SKM-1 treated with dmso at 0.1 percent for 144 hours (cell line): ENCODE measurements at regions not wholly inside any gene's neighbourhood (a gene's known extent, or its start where the extent isn't known, plus 50 kb on each side); places are given as distances from the start of the nearest gene placed in this dataset.
A peak's percentile ranks its signal among the peaks of the same experiment; 100 is the strongest.
"Not testable (repeated sequence)": the region's sequence is repeated elsewhere in the genome, so short reads cannot be mapped to it uniquely, and the experiment has no call there.

Source experiments
- DNase-seq: peaks from one replicate; lab custom pipeline; 2025; ENCODE audit not compliant: unreplicated experiment; lab: John Stamatoyannopoulos, UW

DNA sequence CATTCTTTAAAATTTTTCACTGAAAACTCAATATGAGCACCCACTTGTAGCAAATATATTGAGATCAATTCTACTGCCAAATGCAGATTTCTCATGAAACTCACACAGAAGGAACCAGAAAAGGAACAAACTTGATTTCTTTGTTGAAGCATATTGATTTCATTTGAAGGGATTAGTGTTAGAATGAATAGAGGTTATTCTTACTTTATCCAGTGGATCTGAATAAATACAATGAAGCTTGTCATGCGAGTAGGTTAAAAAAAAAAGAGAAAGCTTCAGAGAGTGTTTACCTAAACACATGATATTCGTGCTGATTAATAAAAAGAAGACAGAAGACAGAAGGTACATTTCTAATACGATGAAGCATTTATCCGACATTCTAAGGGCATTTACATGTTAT is 226.7 kb upstream of the ZSWIM2 start:
- DNase-seq = no peak

DNA sequence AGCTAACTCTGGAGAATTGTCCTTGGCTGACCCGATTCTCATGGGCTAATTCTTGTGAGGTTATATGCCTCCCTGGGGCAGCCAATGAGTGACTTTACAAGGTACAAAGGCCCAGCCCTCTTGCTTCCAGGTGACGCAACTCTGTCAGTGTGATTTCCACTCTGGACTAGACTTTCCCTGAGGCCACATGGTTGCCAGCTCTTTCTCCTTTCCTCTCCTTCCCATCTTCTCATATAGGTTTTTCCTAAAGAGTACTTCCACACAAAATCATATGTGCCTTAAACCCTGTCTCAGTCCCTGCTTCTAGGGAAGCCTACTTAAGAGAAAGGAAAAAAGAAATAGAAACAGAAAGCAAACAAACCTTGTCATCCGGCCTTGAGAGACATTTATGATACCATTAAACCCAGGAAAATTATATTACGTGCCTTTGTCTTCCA is 226.2 kb upstream of the ZSWIM2 start:
- DNase-seq = no peak

DNA sequence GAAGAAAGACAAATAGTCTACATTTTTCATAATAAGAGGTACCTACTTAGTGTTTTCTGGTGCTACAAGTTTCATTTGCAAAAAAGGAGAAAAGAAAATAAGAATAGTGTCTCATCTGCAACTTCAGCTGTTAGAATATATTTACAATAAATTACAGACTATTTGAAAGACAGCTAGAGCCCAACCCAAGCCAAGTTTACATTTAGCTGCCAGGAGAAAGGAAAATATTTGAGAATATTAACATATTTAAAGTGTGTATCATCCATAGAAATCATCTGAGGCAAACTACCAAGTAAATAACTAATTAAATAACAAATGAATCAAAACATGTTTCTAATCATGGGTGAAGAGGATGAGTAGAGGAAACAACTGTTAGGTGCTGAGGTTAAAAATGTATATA is 209.2 kb upstream of the ZSWIM2 start:
- no peak for DNase-seq

DNA sequence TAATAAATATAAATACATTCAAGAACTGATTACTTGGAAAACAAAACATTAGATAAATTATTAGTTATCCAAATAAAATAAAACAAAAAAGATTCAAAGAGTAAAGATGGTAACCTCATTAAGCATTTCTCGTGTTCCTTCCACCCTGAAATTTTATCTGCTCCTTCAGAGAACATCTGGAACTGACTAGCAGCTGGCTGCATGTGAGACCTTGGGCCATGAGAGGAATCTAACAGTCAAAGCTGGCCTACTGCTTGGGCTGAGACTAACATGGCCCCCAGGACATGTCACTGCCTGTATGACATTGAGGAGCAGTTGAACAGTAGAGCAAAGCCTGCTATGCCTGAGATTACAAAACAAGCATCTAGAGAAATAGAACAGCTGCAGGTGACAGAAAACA is 208.5 kb upstream of the ZSWIM2 start:
- no peak for DNase-seq

DNA sequence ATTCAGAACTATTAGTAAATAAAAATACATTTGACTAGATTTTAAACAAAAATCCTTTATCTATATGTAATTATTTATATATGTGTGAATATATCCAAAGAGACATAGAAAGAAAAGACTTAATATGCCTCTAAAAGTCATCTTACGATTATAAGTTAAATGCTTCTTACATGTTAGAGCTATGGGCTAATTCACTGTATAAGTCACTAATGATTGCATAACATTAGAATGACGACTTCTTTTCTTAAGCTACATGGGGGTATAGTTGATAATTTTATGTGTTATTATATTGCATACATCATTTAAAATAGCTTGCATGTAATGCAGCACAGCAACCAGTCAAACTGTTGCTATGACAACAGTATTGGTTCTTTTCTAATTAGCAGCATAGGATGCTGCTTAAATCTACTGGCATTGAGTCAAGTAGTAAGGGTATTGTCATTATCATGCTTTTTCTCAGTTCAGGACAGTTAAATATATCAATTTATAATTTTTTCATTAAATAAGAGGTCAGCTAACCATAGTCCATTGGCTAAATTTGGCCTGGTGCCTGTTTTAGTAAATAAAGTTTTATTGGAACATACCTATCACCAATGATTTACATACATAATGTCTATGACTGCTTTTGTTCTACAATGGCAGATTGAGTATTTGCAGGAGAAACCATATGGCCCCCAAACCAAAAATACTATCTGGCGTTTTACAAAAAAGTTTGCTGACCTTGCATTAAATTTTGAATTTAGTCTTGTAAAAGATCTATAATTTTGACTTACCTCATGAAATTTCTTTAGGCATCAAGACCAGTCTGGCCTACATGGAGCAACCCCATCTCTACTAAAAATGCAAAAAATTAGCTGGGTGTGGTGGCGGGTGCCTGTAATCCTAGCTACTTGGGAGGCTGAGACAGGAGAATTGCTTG is 207.7 kb upstream of the ZSWIM2 start:
- no peak for DNase-seq

DNA sequence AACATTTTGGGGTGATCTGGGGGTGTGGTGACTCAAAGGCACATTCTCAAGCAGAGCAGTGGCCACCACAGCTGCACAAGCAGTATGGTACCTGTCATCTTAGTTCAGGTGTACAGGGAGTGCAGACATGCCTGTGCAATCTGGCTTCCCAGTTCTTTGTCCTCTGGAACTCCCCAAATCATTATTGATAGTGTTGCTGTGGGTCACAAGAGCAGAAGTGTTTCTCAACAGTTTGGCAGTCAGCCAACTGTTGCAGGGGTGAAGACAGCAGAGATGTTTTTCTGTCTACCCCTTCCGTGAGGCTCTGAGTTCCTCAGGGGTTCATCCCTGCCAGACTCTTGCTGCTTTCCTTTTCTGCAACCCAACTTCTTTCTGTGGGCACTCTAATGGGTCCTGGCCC is 206.5 kb upstream of the ZSWIM2 start:
- DNase-seq = peak; percentile 42

DNA sequence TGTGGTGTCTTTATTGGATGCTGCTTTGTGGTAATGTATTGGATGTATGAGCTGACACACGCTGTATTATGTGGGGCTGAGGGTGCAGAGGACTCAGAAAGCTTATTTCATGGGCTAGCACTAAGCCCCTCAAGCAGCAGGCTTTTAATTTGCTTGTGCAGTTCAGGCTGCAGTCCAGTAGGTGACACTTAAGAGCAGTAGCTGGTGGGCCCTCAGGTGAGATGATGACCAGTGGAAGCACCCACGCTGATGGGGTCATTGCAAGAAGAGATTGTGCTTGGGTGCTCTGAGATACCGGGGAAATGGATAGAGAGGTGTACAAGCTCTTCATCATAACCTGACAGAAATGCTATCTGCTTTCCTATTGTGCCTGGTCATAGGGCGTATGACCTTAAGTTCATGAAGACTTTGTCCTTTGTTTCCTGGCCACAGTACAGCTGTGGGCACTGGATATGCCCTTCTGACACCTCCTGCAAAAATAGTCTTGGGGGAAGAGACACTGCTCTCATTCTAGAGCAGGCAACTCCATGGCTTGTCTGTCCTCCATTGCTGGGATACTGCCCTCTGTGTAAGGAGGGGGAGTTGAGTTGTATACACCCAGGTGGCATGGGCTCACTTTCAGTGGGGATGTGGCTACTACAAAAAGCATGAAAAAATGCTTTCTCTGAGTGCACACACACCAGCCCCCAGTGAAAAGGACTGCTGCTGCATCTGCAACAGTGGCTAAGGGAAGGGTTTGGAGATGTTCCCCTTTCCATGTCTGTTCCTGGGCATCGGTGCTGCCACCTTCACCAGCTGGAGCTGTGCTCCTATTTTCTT is 205.7 kb upstream of the ZSWIM2 start:
- DNase-seq = no peak

DNA sequence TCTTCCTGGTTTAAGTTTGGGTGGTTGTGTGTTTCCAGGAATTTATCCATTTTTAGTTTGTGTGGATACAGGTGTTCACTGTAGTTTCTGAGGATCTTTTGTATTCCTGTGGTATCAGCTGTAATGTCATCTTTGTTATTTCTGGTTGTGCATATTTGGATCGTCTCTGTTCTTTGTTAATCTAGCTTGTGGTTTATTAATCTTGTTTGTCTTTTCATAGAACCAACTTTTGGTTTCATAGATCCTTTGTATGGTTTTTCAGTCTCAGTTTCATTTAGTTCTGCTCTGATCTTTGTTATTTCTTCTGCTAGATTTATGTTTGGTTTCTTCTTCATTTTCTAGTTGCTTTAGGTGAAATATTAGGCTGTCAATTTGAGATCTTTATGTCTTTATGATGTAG is 202.4 kb upstream of the ZSWIM2 start:
- DNase-seq = no peak

DNA sequence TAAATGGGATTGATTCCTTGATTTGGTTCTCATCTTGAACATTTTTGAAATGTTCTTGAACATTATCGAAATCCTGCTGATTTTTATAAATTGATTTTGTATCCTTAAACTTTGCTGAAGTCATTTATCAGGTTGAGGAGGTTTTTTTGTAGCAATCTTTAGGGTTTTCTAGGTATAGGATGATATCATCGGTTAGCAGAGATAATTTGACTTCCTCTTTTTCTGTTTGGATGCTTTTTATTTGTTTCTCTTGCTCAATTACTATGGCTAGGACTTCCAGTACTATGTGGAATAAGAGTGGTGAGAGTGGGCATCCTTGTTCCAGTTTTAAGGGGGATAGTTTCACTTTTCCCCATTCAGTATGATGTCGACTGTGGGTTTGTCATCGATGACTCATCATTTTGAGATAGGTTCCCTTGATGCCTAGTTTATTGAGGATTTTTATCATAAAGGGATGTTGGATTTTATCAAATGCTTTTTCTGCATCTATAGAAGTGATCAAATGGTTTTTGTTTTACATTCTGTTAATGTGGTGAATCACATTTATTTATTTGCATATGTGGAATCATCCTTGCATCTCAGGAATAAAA is 201.5 kb upstream of the ZSWIM2 start:
- no peak for DNase-seq

DNA sequence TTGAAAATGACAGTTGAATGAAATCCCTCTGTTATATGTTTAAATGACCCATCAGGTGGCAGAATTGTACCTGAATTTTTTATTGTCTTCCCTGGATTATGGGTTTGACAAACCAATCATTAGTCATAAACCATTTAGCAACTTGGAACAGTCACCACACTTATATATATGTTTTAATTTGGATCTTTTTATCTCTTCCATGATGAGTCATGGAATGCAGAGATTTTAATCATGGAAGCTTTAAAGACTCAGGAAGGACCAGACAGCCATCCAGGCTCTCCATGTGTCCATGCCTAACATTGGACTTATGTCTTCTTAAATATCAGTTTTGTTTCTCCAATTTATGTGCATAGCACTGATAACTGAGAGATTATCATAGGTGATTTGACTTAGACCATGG is 188.3 kb upstream of the ZSWIM2 start:
- no peak for DNase-seq

DNA sequence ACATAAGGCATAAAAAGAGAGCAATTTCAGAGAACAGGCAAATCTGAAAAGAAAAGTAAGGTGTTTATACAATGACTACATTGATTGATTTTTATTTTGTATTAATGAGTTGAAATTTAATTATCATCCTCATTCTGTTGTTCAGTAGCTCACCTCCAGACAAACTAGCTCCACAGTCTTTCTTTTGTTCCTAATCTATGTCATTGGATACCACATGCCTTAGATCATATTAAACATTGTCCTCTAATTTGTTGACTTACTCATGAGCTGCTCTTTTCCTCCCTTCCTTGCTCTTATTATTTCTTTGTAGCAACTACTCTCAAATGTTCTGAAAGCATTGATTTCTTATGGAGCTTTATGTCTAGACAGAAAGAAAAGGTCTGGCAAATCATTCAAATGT is 185.5 kb upstream of the ZSWIM2 start:
- DNase-seq = no peak

DNA sequence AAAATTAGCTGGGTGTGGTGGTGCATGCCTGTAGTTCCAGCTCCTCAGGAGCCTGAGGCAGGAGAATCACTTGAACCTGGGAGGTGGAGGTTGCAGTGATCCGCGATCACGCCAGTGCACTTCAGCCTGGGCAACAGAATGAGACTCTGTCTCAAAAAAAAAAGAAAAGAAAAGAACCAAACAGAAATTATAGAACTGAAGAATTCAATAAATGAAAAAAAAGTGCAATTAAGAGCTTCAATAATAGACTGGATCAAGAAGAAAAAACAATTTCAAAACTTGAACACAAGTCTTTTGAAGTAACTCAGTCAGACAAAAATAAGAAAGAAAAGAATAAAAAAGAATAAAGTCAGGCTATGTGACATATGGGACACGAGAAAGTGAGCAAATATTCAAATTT is 175.8 kb upstream of the ZSWIM2 start:
- DNase-seq = no peak

DNA sequence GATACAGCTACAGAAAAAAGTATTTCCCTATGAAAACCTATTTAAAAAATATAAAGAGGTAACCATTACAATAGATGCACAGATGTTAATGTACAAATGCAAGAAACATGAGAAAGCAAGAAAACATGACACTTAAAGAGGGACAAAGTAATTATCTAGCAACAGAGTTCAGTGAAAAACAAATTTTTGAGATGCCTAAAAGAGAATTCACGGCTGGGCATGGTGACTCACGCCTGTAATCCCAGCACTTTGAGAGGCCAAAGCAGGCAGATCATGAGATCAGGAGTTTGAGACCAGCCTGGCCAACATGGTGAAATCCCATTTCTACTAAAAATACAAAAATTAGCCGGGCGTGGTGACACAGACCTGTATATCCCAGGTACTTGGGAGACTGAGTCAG is 175.0 kb upstream of the ZSWIM2 start:
- DNase-seq = not testable (repeated sequence)

DNA sequence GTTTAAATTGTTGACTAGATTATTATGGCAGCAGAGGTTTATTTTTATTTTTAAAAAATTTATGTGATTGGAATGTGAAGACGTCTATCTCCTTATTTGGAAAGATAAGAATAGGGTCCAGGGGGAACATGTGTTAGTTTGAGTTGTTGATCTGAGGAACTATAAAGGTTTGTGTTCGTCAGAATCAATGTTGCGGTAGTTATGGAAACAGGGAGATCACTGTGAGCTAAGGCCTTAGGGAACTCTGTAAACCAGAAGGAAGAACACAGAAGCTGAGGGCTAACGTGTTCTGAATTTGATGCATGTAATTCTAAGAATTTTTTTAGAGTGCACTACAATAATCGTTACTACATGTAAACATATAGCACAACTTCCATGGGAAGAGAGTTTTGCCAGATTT is 168.5 kb upstream of the ZSWIM2 start:
- no peak for DNase-seq

DNA sequence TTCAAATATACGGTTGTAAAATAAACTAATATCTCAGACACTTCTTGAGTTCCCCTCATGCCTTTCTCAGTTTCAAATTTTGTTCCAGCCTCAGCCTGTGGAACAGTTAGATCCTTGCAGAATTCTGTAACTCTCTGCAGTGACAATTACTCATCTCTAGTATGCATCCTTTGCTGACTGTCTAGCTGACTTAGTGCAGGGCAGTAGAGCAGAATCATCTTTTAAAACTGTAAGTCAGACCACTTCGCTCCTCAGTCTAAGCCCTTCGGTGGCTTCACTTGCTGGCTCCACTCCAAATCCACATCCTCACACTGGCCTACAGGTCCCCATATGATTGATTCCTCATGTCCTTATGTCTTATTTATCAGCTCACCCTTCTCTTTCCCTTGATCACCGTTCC is 164.1 kb upstream of the ZSWIM2 start:
- DNase-seq = no peak

DNA sequence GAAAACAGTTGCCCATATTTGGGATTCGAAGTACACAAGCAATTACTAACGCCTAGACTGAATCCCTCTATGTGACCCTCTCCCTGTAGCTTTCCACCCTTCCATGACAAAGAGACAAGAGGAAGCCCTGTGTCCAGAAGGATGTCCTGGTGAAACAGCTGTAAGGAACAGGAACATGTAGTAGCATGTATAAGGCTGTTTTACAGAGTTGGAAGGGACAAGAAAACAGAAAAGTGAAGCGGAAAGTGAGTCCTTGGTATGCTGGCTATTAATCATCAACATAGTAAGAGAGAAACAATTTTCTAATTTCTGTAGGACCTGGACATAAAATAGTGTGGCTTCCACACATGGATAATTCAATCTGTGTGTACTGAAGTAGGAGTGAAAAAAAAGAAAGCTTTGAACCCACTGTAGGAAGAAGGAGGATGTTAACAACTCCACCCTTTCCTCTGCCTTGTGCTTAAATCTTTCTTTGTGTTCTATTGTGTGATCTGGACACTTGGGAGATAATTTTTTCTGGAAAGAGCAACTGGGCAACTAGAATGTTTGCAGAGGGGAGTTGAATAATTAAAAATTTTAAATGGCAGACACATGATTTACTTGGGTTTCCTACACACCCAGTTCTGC is 162.3 kb upstream of the ZSWIM2 start:
- no peak for DNase-seq

DNA sequence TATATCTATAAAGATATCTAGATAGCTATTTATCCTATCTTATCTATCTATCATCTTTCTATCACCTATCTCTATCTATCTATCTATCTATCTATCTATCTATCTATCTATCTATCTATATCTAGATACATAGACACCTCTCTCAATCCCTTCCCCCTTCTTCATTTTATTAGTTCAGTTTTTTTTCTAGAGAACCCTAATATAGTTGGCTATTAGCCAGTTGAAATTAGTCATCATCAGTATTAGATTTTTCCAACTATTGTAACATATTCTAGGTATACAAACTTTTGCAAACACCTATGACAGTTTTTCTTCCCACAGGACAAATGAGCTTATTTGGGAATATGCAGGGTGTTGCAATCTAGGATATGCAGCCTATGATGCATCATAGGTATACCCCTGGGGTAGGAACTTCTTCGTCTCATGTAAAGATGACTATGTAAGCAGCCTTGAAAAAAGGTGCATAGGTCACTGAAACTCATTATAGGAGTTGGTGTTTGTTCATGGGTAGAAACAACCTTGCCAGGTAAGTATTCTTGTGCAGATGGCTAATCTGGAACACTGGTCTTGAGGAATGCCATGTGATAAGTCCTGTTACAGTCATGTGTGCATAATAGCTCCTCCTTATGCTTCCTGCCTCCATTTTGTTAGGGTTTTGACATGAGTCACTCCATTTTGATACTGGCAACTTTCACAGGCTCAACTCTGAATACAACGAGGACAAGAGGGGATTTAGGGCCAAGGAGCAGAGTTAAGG is 160.7 kb upstream of the ZSWIM2 start:
- no peak for DNase-seq

DNA sequence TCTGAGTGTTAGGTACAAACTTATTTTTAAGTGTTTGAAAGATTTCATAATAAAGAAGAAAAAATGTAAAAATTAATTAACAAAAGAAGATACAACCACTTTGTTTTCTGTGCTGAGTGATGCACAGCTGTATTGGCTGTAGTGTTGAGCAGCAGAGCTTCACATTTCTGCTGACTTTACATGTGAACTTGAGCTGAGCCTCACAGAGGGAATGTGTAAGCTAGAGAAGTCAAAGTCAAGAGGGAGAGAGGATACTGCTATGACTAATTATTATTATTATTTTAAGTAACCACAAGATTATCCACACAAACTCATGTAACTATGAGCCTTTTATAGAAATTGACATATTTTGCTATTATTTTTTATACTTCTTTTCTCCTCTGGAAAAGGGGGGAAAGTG is 159.1 kb upstream of the ZSWIM2 start:
- no peak for DNase-seq

DNA sequence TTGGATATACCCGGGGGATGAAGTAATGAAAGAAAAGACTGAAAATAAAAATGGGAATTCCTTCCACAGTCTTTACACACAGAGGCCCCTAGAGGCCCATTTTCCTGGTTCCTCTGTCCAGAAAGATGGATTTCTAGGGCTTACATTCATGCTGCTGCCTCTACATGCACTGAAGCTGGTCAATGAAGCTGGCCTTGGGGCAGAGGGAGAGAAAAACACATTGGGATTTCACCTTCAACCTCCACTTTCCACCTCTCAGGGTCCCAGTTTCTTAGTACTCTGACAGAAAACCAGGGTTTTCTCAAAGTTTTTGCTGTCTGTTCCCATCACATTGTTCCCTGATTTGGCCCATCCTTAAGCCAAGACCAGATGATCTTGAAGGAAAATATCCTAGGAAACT is 154.6 kb upstream of the ZSWIM2 start:
- no peak for DNase-seq

DNA sequence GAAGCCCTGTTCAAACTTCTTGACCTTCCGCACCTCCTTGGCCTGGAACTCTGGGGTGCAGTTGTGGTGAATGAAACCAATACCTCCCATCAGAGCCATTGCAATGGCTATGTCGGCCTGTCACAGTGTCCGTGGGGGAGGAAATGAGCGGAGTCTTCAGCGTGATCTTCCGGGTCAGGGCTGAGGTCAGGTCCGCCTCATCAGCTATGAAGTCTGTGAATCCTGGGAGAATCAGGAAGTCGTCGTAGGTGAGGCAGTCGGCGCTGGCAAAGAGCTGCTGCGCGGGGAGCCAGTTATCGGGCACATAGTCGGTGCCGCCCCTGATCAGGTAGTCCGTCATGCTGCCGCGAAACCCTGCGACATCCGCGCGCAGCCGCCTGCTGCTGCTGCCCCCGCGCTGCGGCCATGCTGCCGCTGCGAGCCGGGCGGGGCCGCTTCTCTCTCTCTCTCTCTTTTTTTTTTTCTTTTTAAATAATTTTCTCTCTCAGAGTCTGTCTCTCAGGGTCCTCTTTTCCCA is 154.1 kb upstream of the ZSWIM2 start:
- no peak for DNase-seq
